GM03348 (cell line): ENCODE measurements at regions not wholly inside any gene's neighbourhood (a gene's known extent, or its start where the extent isn't known, plus 50 kb on each side); places are given as distances from the start of the nearest gene placed in this dataset.

ENCODE experiments used
- DNase-seq: peaks from one replicate; pipeline ENCODE4 v3.0.0; 2012; ENCODE audit warnings: low spot score

- no peak for DNase-seq
These were observed 930.7 kb downstream of the ZPLD1 start for GRCh38 chr3:103365467-103365866.

GRCh38 chr3:103367481-103367880 lies 932.7 kb downstream of the ZPLD1 start:
- DNase-seq, result no peak

- no peak for DNase-seq
These were observed 936.6 kb downstream of the ZPLD1 start for GRCh38 chr3:103371411-103371810.

- no peak for DNase-seq
These were observed 937.2 kb downstream of the ZPLD1 start for GRCh38 chr3:103372031-103372430.

- DNase-seq, result no peak
These were observed 945.6 kb downstream of the ZPLD1 start for GRCh38 chr3:103380391-103380790.

GRCh38 chr3:103381296-103382079 lies 946.7 kb downstream of the ZPLD1 start:
- DNase-seq, result no peak

- no peak for DNase-seq
These were observed 951.3 kb downstream of the ZPLD1 start for GRCh38 chr3:103385961-103386656.

- DNase-seq, result no peak
These were observed 953.4 kb downstream of the ZPLD1 start for GRCh38 chr3:103388214-103388613.

- no peak for DNase-seq
These were observed 954.5 kb downstream of the ZPLD1 start for GRCh38 chr3:103389356-103389755.

- DNase-seq, result peak; percentile 11
These were observed 958.8 kb downstream of the ZPLD1 start for GRCh38 chr3:103393395-103394186.

GRCh38 chr3:103403191-103403590 lies 968.4 kb downstream of the ZPLD1 start:
- no peak for DNase-seq

GRCh38 chr3:103406320-103406850 lies 971.6 kb downstream of the ZPLD1 start:
- no peak for DNase-seq

GRCh38 chr3:103410231-103410630 lies 975.4 kb downstream of the ZPLD1 start:
- no peak for DNase-seq

- no peak for DNase-seq
These were observed 986.6 kb downstream of the ZPLD1 start for GRCh38 chr3:103421460-103421859.

- no peak for DNase-seq
These were observed 1003.1 kb downstream of the ZPLD1 start for GRCh38 chr3:103437883-103438282.

- no peak for DNase-seq
These were observed 1005.9 kb downstream of the ZPLD1 start for GRCh38 chr3:103440539-103441203.

- peak; percentile 5 for DNase-seq
These were observed 1012.3 kb downstream of the ZPLD1 start for GRCh38 chr3:103446953-103447629.

- DNase-seq, result no peak
These were observed 1018.3 kb downstream of the ZPLD1 start for GRCh38 chr3:103453152-103453551.

GRCh38 chr3:103459815-103460214 lies 1025.0 kb downstream of the ZPLD1 start:
- DNase-seq, result no peak

- DNase-seq, result no peak
These were observed 1035.7 kb downstream of the ZPLD1 start for GRCh38 chr3:103470498-103470897.

- no peak for DNase-seq
These were observed 1059.2 kb downstream of the ZPLD1 start for GRCh38 chr3:103494011-103494410.
